ENCODE measurements at regions not wholly inside any gene's neighbourhood (a gene's known extent, or its start where the extent isn't known, plus 50 kb on each side); places are given as distances from the start of the nearest gene placed in this dataset.

DNA sequence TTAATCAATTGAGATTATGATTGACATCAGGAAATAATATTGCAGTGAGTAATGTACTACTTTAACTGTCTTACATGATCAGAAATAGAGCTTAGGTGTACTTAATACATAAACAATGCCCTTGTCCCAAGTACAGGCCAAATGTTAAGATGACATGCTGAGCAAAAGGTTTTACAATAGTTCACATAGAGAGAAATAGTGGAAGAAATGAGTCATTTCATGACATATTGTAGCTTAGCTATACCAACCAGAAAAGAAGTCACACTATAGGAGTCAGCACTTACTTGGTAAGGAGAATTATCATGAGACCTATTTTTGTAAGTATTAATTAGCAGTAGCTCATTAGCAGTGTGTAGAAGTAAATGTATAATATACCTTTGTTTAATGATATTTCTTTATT lies 96.4 kb upstream of the NANOGP8 start:
- TF ChIP-seq, protein P1, sequence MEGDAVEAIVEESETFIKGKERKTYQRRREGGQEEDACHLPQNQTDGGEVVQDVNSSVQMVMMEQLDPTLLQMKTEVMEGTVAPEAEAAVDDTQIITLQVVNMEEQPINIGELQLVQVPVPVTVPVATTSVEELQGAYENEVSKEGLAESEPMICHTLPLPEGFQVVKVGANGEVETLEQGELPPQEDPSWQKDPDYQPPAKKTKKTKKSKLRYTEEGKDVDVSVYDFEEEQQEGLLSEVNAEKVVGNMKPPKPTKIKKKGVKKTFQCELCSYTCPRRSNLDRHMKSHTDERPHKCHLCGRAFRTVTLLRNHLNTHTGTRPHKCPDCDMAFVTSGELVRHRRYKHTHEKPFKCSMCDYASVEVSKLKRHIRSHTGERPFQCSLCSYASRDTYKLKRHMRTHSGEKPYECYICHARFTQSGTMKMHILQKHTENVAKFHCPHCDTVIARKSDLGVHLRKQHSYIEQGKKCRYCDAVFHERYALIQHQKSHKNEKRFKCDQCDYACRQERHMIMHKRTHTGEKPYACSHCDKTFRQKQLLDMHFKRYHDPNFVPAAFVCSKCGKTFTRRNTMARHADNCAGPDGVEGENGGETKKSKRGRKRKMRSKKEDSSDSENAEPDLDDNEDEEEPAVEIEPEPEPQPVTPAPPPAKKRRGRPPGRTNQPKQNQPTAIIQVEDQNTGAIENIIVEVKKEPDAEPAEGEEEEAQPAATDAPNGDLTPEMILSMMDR (IDR thresholded peaks at IDR 0.05) = no peak
- TF ChIP-seq POLR2AphosphoS5 (IDR thresholded peaks at IDR 0.05) = no peak
- TF ChIP-seq POLR2A (IDR thresholded peaks at IDR 0.05) = no peak

All from upper lobe of left lung (tissue), 4 donors.